ENCODE measurements at regions not wholly inside any gene's neighbourhood (a gene's known extent, or its start where the extent isn't known, plus 50 kb on each side); places are given as distances from the start of the nearest gene placed in this dataset.
"Not testable (repeated sequence)": the region's sequence is repeated elsewhere in the genome, so short reads cannot be mapped to it uniquely, and the experiment has no call there.

DNA sequence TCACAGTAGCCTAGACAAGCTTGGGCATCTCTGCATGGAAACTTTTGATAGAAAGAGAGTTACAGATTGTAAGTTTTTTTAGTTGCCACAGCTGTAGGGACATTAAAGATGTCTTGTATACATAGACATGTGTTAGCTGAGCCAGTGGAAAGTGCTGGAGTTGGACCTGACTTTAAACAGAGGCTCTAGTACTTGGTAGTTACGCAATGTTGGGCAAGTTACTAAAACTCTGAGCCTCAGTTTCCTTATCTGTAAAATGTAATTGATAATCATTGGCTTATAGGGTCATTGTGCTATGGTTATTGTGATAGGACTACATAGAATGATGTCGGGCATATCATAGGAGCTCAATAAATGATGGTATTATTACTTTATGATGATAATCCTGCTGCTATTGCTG lies 225.8 kb upstream of the CPHXL start (continued):
- TF ChIP-seq ZNF565 (CRISPR knock-in tag; conservative IDR thresholded peaks at IDR 0.05; ENCODE audit: low read depth) (no peak), ZFP30 (CRISPR knock-in tag; IDR thresholded peaks at IDR 0.05) (no peak), GLIS3 (CRISPR knock-in tag; IDR thresholded peaks at IDR 0.05) (no peak), CSDC2 (CRISPR knock-in tag; IDR thresholded peaks at IDR 0.05) (no peak)
- TF ChIP-seq, protein P1, sequence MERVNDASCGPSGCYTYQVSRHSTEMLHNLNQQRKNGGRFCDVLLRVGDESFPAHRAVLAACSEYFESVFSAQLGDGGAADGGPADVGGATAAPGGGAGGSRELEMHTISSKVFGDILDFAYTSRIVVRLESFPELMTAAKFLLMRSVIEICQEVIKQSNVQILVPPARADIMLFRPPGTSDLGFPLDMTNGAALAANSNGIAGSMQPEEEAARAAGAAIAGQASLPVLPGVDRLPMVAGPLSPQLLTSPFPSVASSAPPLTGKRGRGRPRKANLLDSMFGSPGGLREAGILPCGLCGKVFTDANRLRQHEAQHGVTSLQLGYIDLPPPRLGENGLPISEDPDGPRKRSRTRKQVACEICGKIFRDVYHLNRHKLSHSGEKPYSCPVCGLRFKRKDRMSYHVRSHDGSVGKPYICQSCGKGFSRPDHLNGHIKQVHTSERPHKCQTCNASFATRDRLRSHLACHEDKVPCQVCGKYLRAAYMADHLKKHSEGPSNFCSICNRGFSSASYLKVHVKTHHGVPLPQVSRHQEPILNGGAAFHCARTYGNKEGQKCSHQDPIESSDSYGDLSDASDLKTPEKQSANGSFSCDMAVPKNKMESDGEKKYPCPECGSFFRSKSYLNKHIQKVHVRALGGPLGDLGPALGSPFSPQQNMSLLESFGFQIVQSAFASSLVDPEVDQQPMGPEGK (CRISPR knock-in tag; IDR thresholded peaks at IDR 0.05; ENCODE audit: borderline replicate concordance) = no peak

DNA sequence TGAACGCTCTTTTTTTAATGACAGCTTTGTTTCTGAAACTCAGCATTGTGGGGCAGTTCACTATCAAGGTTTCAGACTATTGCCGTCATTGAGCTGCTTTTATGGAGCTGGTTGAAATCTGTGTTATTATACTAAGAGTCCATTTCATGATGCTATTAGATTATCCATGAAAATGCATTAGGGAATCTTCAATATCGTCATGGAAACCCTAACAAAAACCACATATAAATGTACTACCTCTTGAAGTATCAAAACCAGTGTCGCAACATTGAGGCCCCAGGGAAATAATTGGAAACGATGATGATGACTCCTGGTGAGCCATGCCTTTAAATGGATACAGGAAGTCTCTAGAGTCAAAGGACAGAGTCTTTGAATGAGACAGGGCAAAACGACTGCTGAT lies 231.6 kb upstream of the CPHXL start:
- ATAC-seq = no peak
- no peak for TF ChIP-seq ARNTL (CRISPR knock-in tag; IDR thresholded peaks at IDR 0.05; ENCODE audit: borderline replicate concordance, low read depth)

DNA sequence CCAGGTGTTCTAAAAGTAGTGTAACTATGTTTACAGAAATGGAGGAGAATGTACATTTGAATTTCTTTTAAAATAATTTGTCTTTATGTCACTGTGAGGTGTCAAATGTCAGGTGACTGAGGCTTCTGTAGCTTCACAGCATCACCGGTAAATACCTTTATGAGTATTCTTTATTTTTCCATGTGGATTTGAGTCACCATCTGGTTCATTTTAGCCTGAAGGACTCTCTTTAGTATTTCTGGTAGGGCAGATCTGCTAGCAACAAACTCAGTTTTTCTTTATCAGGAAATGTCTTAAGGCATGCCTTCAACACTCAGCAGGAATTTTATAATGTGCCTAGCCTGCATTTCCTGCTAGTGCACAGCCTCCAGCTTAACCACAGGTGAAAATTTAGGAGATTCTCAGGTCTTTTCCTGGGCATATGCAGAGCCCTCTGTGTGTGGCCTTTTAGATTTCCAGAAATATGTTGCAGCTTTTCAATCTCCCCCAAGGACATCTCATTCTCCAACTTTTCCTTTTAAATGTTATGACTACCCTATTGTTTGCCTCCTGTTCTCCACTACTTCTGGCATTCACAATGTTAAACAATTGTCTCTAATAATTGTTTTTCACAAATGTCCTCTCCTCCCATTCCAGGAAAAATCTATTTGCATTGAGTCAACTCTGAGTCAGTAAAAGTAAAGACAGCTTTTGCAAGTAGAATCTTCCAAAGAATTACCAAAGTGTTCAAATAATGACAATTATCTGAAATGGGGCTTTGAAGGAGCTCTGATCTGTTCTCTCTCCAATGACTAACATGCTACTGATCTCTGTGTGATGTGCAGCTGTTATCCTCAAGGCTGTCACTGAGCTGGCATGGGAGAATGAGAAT lies 239.4 kb upstream of the CPHXL start:
- no peak for ATAC-seq
- TF ChIP-seq, protein P2, sequence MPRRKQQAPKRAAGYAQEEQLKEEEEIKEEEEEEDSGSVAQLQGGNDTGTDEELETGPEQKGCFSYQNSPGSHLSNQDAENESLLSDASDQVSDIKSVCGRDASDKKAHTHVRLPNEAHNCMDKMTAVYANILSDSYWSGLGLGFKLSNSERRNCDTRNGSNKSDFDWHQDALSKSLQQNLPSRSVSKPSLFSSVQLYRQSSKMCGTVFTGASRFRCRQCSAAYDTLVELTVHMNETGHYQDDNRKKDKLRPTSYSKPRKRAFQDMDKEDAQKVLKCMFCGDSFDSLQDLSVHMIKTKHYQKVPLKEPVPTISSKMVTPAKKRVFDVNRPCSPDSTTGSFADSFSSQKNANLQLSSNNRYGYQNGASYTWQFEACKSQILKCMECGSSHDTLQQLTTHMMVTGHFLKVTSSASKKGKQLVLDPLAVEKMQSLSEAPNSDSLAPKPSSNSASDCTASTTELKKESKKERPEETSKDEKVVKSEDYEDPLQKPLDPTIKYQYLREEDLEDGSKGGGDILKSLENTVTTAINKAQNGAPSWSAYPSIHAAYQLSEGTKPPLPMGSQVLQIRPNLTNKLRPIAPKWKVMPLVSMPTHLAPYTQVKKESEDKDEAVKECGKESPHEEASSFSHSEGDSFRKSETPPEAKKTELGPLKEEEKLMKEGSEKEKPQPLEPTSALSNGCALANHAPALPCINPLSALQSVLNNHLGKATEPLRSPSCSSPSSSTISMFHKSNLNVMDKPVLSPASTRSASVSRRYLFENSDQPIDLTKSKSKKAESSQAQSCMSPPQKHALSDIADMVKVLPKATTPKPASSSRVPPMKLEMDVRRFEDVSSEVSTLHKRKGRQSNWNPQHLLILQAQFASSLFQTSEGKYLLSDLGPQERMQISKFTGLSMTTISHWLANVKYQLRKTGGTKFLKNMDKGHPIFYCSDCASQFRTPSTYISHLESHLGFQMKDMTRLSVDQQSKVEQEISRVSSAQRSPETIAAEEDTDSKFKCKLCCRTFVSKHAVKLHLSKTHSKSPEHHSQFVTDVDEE (CRISPR knock-in tag; IDR thresholded peaks at IDR 0.05) = no peak
- no peak for TF ChIP-seq ESRRG (CRISPR knock-in tag; IDR thresholded peaks at IDR 0.05)
- no peak for TF ChIP-seq ZNF565 (CRISPR knock-in tag; conservative IDR thresholded peaks at IDR 0.05; ENCODE audit: low read depth)
- no peak for TF ChIP-seq ZFP3 (CRISPR knock-in tag; IDR thresholded peaks at IDR 0.05)
- no peak for TF ChIP-seq TCF4 (CRISPR knock-in tag; IDR thresholded peaks at IDR 0.05; ENCODE audit: borderline replicate concordance)
- TF ChIP-seq, protein P3, sequence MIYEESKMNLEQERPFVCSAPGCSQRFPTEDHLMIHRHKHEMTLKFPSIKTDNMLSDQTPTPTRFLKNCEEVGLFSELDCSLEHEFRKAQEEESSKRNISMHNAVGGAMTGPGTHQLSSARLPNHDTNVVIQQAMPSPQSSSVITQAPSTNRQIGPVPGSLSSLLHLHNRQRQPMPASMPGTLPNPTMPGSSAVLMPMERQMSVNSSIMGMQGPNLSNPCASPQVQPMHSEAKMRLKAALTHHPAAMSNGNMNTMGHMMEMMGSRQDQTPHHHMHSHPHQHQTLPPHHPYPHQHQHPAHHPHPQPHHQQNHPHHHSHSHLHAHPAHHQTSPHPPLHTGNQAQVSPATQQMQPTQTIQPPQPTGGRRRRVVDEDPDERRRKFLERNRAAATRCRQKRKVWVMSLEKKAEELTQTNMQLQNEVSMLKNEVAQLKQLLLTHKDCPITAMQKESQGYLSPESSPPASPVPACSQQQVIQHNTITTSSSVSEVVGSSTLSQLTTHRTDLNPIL (CRISPR knock-in tag; IDR thresholded peaks at IDR 0.05; ENCODE audit: low read depth) = no peak
- TF ChIP-seq CSDC2 (CRISPR knock-in tag; IDR thresholded peaks at IDR 0.05) = no peak
- TF ChIP-seq, protein P1 (CRISPR knock-in tag; IDR thresholded peaks at IDR 0.05; ENCODE audit: borderline replicate concordance) = no peak
- TF ChIP-seq PPARA (CRISPR knock-in tag; IDR thresholded peaks at IDR 0.05; ENCODE audit: borderline replicate concordance) = no peak
- TF ChIP-seq ISL1 (CRISPR knock-in tag; IDR thresholded peaks at IDR 0.05) = no peak
- TF ChIP-seq, protein P4, sequence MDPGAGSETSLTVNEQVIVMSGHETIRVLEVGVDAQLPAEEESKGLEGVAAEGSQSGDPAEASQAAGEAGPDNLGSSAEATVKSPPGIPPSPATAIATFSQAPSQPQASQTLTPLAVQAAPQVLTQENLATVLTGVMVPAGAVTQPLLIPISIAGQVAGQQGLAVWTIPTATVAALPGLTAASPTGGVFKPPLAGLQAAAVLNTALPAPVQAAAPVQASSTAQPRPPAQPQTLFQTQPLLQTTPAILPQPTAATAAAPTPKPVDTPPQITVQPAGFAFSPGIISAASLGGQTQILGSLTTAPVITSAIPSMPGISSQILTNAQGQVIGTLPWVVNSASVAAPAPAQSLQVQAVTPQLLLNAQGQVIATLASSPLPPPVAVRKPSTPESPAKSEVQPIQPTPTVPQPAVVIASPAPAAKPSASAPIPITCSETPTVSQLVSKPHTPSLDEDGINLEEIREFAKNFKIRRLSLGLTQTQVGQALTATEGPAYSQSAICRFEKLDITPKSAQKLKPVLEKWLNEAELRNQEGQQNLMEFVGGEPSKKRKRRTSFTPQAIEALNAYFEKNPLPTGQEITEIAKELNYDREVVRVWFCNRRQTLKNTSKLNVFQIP (CRISPR knock-in tag; IDR thresholded peaks at IDR 0.05; ENCODE audit: borderline replicate concordance, low read depth) = no peak
- TF ChIP-seq ZNF8 (CRISPR knock-in tag; IDR thresholded peaks at IDR 0.05) = no peak
- no peak for TF ChIP-seq ARNTL (CRISPR knock-in tag; IDR thresholded peaks at IDR 0.05; ENCODE audit: borderline replicate concordance, low read depth)

DNA sequence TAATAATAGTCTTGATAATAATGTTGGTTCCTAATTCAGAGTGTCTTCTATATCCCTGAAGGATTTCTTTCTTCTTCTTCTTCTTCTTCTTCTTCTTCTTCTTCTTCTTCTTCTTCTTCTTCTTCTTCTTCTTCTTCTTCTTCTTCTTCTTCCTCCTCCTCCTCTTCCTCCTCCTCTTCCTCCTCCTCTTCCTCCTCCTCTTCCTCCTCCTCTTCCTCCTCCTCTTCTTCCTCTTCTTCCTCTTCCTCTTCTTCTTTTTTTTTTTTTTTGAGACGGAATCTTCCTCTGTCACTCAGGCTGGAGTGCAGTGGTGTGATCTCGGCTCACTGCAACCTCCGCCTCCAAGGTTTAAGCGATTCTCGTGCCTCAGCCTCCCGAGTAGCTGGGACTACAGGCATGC lies 242.8 kb upstream of the CPHXL start:
- not testable (repeated sequence) for ATAC-seq
